ENCODE measurements at regions not wholly inside any gene's neighbourhood (a gene's known extent, or its start where the extent isn't known, plus 50 kb on each side); places are given as distances from the start of the nearest gene placed in this dataset.

DNA sequence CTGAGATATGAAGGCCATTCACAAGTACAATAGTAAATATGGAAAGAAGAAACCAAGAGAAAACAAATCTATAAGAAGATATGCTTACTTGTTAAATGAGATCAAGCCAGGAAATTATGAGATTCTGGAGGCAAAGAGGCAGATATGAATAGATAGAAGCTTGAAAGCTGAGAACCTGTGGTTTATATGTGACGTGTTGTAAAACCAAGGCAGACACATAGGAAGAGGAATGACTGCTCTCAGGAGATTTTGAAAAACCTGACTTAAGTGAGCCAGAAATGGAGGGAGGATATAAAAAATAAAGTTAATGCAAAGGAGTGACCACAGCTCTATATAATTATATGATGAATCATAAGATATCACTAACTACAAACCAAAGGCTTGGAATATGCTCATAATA, 1160.5 kb upstream of the CNTN5 start:
- no peak for TF ChIP-seq POLR2A (IDR thresholded peaks at IDR 0.05)
- TF ChIP-seq, protein P1, sequence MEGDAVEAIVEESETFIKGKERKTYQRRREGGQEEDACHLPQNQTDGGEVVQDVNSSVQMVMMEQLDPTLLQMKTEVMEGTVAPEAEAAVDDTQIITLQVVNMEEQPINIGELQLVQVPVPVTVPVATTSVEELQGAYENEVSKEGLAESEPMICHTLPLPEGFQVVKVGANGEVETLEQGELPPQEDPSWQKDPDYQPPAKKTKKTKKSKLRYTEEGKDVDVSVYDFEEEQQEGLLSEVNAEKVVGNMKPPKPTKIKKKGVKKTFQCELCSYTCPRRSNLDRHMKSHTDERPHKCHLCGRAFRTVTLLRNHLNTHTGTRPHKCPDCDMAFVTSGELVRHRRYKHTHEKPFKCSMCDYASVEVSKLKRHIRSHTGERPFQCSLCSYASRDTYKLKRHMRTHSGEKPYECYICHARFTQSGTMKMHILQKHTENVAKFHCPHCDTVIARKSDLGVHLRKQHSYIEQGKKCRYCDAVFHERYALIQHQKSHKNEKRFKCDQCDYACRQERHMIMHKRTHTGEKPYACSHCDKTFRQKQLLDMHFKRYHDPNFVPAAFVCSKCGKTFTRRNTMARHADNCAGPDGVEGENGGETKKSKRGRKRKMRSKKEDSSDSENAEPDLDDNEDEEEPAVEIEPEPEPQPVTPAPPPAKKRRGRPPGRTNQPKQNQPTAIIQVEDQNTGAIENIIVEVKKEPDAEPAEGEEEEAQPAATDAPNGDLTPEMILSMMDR (IDR thresholded peaks at IDR 0.05), result no peak
